ENCODE measurements at regions not wholly inside any gene's neighbourhood (a gene's known extent, or its start where the extent isn't known, plus 50 kb on each side); places are given as distances from the start of the nearest gene placed in this dataset.

DNA sequence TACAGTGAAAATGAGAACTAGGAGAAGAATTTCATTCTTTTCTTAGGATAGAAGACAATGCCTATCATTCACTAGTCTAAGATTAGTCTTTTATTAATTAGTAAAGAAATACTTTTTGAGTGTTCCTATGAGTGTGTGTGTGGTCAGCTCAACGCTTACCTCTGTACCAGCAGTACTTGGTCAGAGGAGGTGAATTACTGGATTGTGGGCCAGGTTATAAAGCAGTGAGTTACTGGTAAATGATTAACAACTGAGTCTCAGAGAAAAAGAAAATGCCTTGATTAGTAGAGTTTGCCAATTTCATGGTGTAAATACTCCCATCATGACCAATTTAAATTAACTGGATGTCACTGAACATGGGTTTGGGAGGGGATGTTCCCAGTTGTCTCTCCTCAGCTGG lies 444.6 kb downstream of the STIM2 start:
- DNase-seq (ENCODE audit: low read depth, low spot score) (no peak), FAIRE-seq (no peak), ATAC-seq (no peak)
- no peaks in the 10 kb centered on the region for H3K79me2 ChIP-seq (ENCODE audit: control insufficient read depth, insufficient read depth, low read length)
- ChIA-PET SMC1A (ENCODE audit: uncharacterized antibody, unreplicated experiment) (no interaction called here), POLR2A (no interaction called here), CTCF (interaction anchor here (1.3 kb wide), 1 partner anchor 50 kb away, joined by 3 read pairs; no protein-coding TSS in a partner anchor), RAD21 (ENCODE audit: unreplicated experiment) (no interaction called here)
- no peaks in the 10 kb centered on the region for H3K9me3 ChIP-seq (replicated peaks; ENCODE audit: control insufficient read depth, insufficient read depth, low read length)
- H3K27me3 ChIP-seq (replicated peaks in 1 of 2; ENCODE audit: control insufficient read depth in 2 of 2, insufficient read depth in 2 of 2, low read length in 1 of 2), result no peaks in the 10 kb centered on the region
- 0% methylated on average over 1 of the region's 1 CpG for WGBS (ENCODE audit: insufficient coverage, insufficient replicate concordance, low lambda C conversion rate, missing lambda C conversion rate)
- H3K27ac ChIP-seq (ENCODE audit: control insufficient read depth, insufficient read depth), result no peak overlapping the region
- no peak overlapping the region for H3K4me3 ChIP-seq
- no peaks in the 10 kb centered on the region for H3K4me1 ChIP-seq (ENCODE audit: control insufficient read depth, insufficient read depth, low read length)
- intact Hi-C loops (cut with micrococcal nuclease; ENCODE audit: unreplicated experiment) (no loop called here), in situ Hi-C loops (cut with MboI) (no loop called here)
- H3K36me3 ChIP-seq (ENCODE audit: control insufficient read depth in 2 of 2, insufficient read depth in 2 of 2, low read length in 1 of 2), result no peaks in the 10 kb centered on the region
- H3K4me2 ChIP-seq (ENCODE audit: control insufficient read depth, insufficient read depth), result no peak overlapping the region
- no peak overlapping the region for H3K9ac ChIP-seq (ENCODE audit: control insufficient read depth, insufficient read depth, low read length)
- H2AFZ ChIP-seq (ENCODE audit: control insufficient read depth, low read depth, low read length), result no peak overlapping the region
- H4K20me1 ChIP-seq (ENCODE audit: control insufficient read depth, insufficient read depth), result no peaks in the 10 kb centered on the region
- no TSS peak for BruUV-seq (replicated peaks)
- TF ChIP-seq TARDBP (IDR thresholded peaks at IDR 0.05; ENCODE audit: borderline replicate concordance) (no peak), NKRF (conservative IDR thresholded peaks at IDR 0.05) (no peak), SKIL (IDR thresholded peaks at IDR 0.05; ENCODE audit: low read depth, poor library complexity, severe bottlenecking) (no peak), BCLAF1 (IDR thresholded peaks at IDR 0.05) (no peak), KAT2A (conservative IDR thresholded peaks at IDR 0.05; ENCODE audit: control insufficient read depth, low read depth, low read length) (no peak), BHLHE40 (IDR thresholded peaks at IDR 0.05; ENCODE audit: borderline replicate concordance in 1 of 2, low read depth in 2 of 2, low read length in 1 of 2) (no peak), RUNX3 (IDR thresholded peaks at IDR 0.05; ENCODE audit: low read length) (no peak), USF2 (IDR thresholded peaks at IDR 0.05; ENCODE audit: borderline replicate concordance, low read depth, low read length) (no peak), MLLT1 (IDR thresholded peaks at IDR 0.05) (no peak), TAF1 (IDR thresholded peaks at IDR 0.05; ENCODE audit: borderline replicate concordance, low read depth, low read length) (no peak), IRF3 (IDR thresholded peaks at IDR 0.05) (no peak)

All from GM12878 (cell line).